GM12892 (cell line): ENCODE measurements at regions not wholly inside any gene's neighbourhood (a gene's known extent, or its start where the extent isn't known, plus 50 kb on each side); places are given as distances from the start of the nearest gene placed in this dataset.

Experiments used
- POLR2A ChIP-seq: IDR thresholded peaks from 2 replicates; pipeline ENCODE4 v1.6.1; 2011; ENCODE audit warnings: low read depth, low read length, control low read depth
- POLR2AphosphoS5 ChIP-seq: IDR thresholded peaks from 2 replicates; pipeline ENCODE4 v1.6.1; 2011; ENCODE audit warnings: low read depth, low read length, control low read depth
- TAF1 ChIP-seq: IDR thresholded peaks from 2 replicates; pipeline ENCODE4 v1.6.1; 2011; ENCODE audit warnings: low read depth, mild to moderate bottlenecking, control low read depth, low read length, borderline replicate concordance

- TF ChIP-seq POLR2A = no peak
- TF ChIP-seq POLR2AphosphoS5 = no peak
- no peak for TF ChIP-seq TAF1
Observed at GRCh38 chr12:42728770-42729534, 139.4 kb upstream of the PRICKLE1 start.
